HCT116 (cell line): ENCODE measurements at regions not wholly inside any gene's neighbourhood (a gene's known extent, or its start where the extent isn't known, plus 50 kb on each side); places are given as distances from the start of the nearest gene placed in this dataset.

Experiments used
- CEBPB ChIP-seq: IDR thresholded peaks from 2 replicates; pipeline ENCODE4 v1.6.1; 2012; ENCODE audit warnings: low read depth
- CTCF ChIP-seq, 3 experiments: fragments of 200-600 bp in 1 of 3; sonication (generic) in 1 of 3; IDR thresholded peaks in 2 of 3; conservative IDR thresholded peaks in 1 of 3; 2 replicates each; pipeline ENCODE4 v1.5.1; 2012 to 2017; ENCODE audit warnings: low read depth in 2 of 3, low read length in 2 of 3, antibody characterized with exemption in 1 of 3, borderline replicate concordance in 1 of 3, control low read depth in 1 of 3, mild to moderate bottlenecking in 1 of 3, mixed read lengths in 1 of 3, mixed run types in 1 of 3, moderate library complexity in 1 of 3; ENCODE audit not compliant: insufficient read depth in 1 of 3
- EZH2 ChIP-seq: fragments of 200-600 bp; sonication (generic); IDR thresholded peaks from 2 replicates; pipeline ENCODE4 v1.6.1; 2017; ENCODE audit warnings: antibody characterized with exemption, mixed run types
- JUND ChIP-seq: IDR thresholded peaks from 2 replicates; pipeline ENCODE4 v1.6.1; 2012
- POLR2AphosphoS5 ChIP-seq: IDR thresholded peaks from 2 replicates; pipeline ENCODE4 v1.6.1; 2011; ENCODE audit warnings: mild to moderate bottlenecking, low read depth, low read length, moderate library complexity
- RAD21 ChIP-seq: IDR thresholded peaks from 2 replicates; pipeline ENCODE4 v1.6.1; 2012; ENCODE audit warnings: low read depth, mild to moderate bottlenecking
- SIN3A ChIP-seq: IDR thresholded peaks from 2 replicates; pipeline ENCODE4 v1.6.1; 2012; ENCODE audit warnings: low read depth
- TCF7L2 ChIP-seq: IDR thresholded peaks from 2 replicates; pipeline ENCODE4 v1.7.0; 2011; ENCODE audit warnings: borderline replicate concordance, inconsistent platforms; ENCODE audit not compliant: insufficient read depth, insufficient read length; ENCODE audit errors: extremely low read depth
- ZNF274 ChIP-seq: fragments of 200-500 bp; sonication (Bioruptor generic); IDR thresholded peaks from 2 replicates; pipeline ENCODE4 v1.6.1; 2014; ENCODE audit warnings: mild to moderate bottlenecking, low read depth, low read length, inconsistent platforms

- TF ChIP-seq CEBPB: no peak
- no peak for TF ChIP-seq CTCF (IDR thresholded peaks at IDR 0.05 in 2 of 3, conservative IDR thresholded peaks at IDR 0.05 in 1 of 3; ENCODE audit: borderline replicate concordance in 1 of 3, insufficient read depth in 1 of 3, low read depth in 2 of 3, low read length in 2 of 3)
- TF ChIP-seq RAD21: no peak
- TF ChIP-seq EZH2: no peak
- TF ChIP-seq ZNF274: no peak
- TF ChIP-seq POLR2AphosphoS5: no peak
- no peak for TF ChIP-seq TCF7L2
- no peak for TF ChIP-seq JUND
- TF ChIP-seq SIN3A: no peak
These were observed 106.1 kb upstream of the CHODL start for GRCh38 chr21:18138507-18138906.
